HepG2 (cell line): ENCODE measurements at regions not wholly inside any gene's neighbourhood (a gene's known extent, or its start where the extent isn't known, plus 50 kb on each side); places are given as distances from the start of the nearest gene placed in this dataset.

Experiments
- ATAC-seq: fragments of 200-7000 bp; cut with Tn5 transposase; 3 replicates; pipeline ENCODE4 v1.9.1; 2020; ENCODE audit warnings: mild to moderate bottlenecking, moderate library complexity
- BruUV-seq: library from RNA; stranded (reverse); fragments of 400-500 nt; replicated peaks from 2 replicates; lab custom pipeline; 2021; lab: Mats Ljungman, UMichigan
- CTCF ChIA-PET: fragments of 300-600 bp; formaldehyde crosslinking; extraction: SDS; loops from one replicate; lab custom pipeline; 2021; ENCODE audit warnings: low total read pairs, inconsistent platforms, low intra/inter-chr PET ratio; lab: Yijun Ruan, JAX
- POLR2A ChIA-PET: fragments of 350-600 bp; sonication (Branson Sonifier 250); formaldehyde crosslinking; loops from one replicate; lab custom pipeline; 2020; ENCODE audit warnings: antibody characterized with exemption, inconsistent platforms; lab: Yijun Ruan, JAX
- DNase-seq: peaks from one replicate; pipeline ENCODE4 v3.0.0-alpha.2; 2015; ENCODE audit warnings: low spot score
- FAIRE-seq: peaks from 3 replicates; lab custom pipeline; 2011; peaks lifted over from hg19 to GRCh38; lab: Jason Lieb, UNC
- H2AFZ ChIP-seq: one replicate; pipeline ENCODE4 v1.6.1; 2011; ENCODE audit warnings: low read length, inconsistent platforms
- H3K27ac ChIP-seq: fragments of 300-600 bp; 3 replicates; pipeline ENCODE4 v1.8.0; 2011; ENCODE audit warnings: mixed run types, mild to moderate bottlenecking, mixed read lengths, low read length, inconsistent platforms; ENCODE audit not compliant: insufficient read depth; ENCODE audit errors: extremely low read length
- H3K27me3 ChIP-seq, 2 experiments: fragments of 200-600 bp in 1 of 2; 2 replicates in 1 of 2; 3 replicates in 1 of 2; pipeline versions ENCODE4 v1.6.0 to v1.8.0; 2011; ENCODE audit warnings: low read length in 2 of 2, mild to moderate bottlenecking in 2 of 2, moderate library complexity in 2 of 2, inconsistent platforms in 1 of 2; ENCODE audit not compliant: insufficient read depth in 2 of 2, control insufficient read depth in 1 of 2
- H3K36me3 ChIP-seq, 2 experiments: fragments of 200-600 bp in 1 of 2; replicated peaks in 1 of 2; 2 replicates in 1 of 2; 3 replicates in 1 of 2; pipeline versions ENCODE4 v1.5.1 to v1.8.0; 2011; ENCODE audit warnings: low read length in 2 of 2, inconsistent platforms in 1 of 2; ENCODE audit not compliant: insufficient read depth in 2 of 2, control insufficient read depth in 1 of 2
- H3K4me1 ChIP-seq: 2 replicates; pipeline ENCODE4 v1.5.1; 2012; ENCODE audit warnings: low read length, inconsistent platforms; ENCODE audit not compliant: insufficient read depth
- H3K4me2 ChIP-seq: 2 replicates; pipeline ENCODE4 v1.6.0; 2011; ENCODE audit warnings: low read depth, low read length, inconsistent platforms
- H3K4me3 ChIP-seq, 3 experiments: fragments of 200-600 bp in 1 of 3; sonication (generic), shearing (Covaris generic) in 1 of 3; replicated peaks in 1 of 3; 2 replicates each; pipeline ENCODE4 v1.5.1; 2011 to 2016; ENCODE audit warnings: low read length in 3 of 3, inconsistent platforms in 2 of 3, low read depth in 2 of 3, mild to moderate bottlenecking in 2 of 3, control low read depth in 1 of 3, mixed read lengths in 1 of 3; ENCODE audit not compliant: insufficient read depth in 1 of 3
- H3K79me2 ChIP-seq: one replicate; pipeline ENCODE4 v1.6.1; 2011; ENCODE audit warnings: low read length, inconsistent platforms; ENCODE audit not compliant: insufficient read depth
- H3K9ac ChIP-seq: 2 replicates; pipeline ENCODE4 v1.6.0; 2011; ENCODE audit warnings: mild to moderate bottlenecking, low read depth, low read length, inconsistent platforms; ENCODE audit not compliant: insufficient read depth
- H3K9me3 ChIP-seq: 2 replicates; pipeline ENCODE4 v1.5.1; 2012; ENCODE audit warnings: mild to moderate bottlenecking, low read length
- H4K20me1 ChIP-seq: 2 replicates; pipeline ENCODE4 v1.6.0; 2011; ENCODE audit warnings: inconsistent platforms, mild to moderate bottlenecking, low read length, moderate library complexity; ENCODE audit not compliant: insufficient read depth
- HOXA9 ChIP-seq: sonication (generic); formaldehyde crosslinking; IDR thresholded peaks from 2 replicates; pipeline ENCODE4 v1.8.1; 2022; ENCODE audit warnings: missing genetic modification reagents, mild to moderate bottlenecking, moderate library complexity, borderline replicate concordance
- JDP2 ChIP-seq: sonication (generic); formaldehyde crosslinking; IDR thresholded peaks from 2 replicates; pipeline ENCODE4 v1.8.1; 2022; ENCODE audit warnings: missing genetic modification reagents, borderline replicate concordance
- KDM1A ChIP-seq: IDR thresholded peaks from 2 replicates; pipeline ENCODE4 v1.6.1; 2016; ENCODE audit warnings: missing compliant biosample characterization
- KMT2A ChIP-seq: sonication (generic); formaldehyde crosslinking; IDR thresholded peaks from 2 replicates; pipeline ENCODE4 v1.4.0; 2020; ENCODE audit warnings: missing genetic modification reagents
- MAFF ChIP-seq: IDR thresholded peaks from 2 replicates; pipeline ENCODE4 v1.6.1; 2011; ENCODE audit warnings: low read depth, low read length, improper control_type of control experiment
- MAFK ChIP-seq, 2 experiments: IDR thresholded peaks in 1 of 2; conservative IDR thresholded peaks in 1 of 2; 2 replicates each; pipeline ENCODE4 v1.6.1; 2011; ENCODE audit warnings: improper control_type of control experiment in 2 of 2, low read length in 2 of 2
- MIXL1 ChIP-seq: IDR thresholded peaks from 2 replicates; pipeline ENCODE4 v1.6.1; 2016
- MTA1 ChIP-seq: sonication (generic); formaldehyde crosslinking; IDR thresholded peaks from 2 replicates; pipeline ENCODE4 v1.4.0; 2020; ENCODE audit warnings: missing genetic modification reagents, mild to moderate bottlenecking, borderline replicate concordance
- NFATC3 ChIP-seq: sonication (generic); formaldehyde crosslinking; IDR thresholded peaks from 2 replicates; pipeline ENCODE4 v1.5.1; 2020; ENCODE audit warnings: mild to moderate bottlenecking, missing genetic modification reagents
- NFKB2 ChIP-seq: sonication (generic); formaldehyde crosslinking; IDR thresholded peaks from 2 replicates; pipeline ENCODE4 v1.4.0; 2020; ENCODE audit warnings: missing genetic modification reagents, borderline replicate concordance
- NPAS2 ChIP-seq: sonication (generic); formaldehyde crosslinking; IDR thresholded peaks from 2 replicates; pipeline ENCODE4 v1.8.0; 2022; ENCODE audit warnings: mild to moderate bottlenecking, missing genetic modification reagents, borderline replicate concordance
- PAX8 ChIP-seq: sonication (generic); formaldehyde crosslinking; IDR thresholded peaks from 2 replicates; pipeline ENCODE4 v1.8.0; 2022; ENCODE audit warnings: mild to moderate bottlenecking, missing genetic modification reagents, borderline replicate concordance
- ZNF264 ChIP-seq: sonication (generic); formaldehyde crosslinking; IDR thresholded peaks from 2 replicates; pipeline ENCODE4 v1.4.0; 2020; ENCODE audit warnings: missing genetic modification reagents
- ZNF337 ChIP-seq: sonication (generic); formaldehyde crosslinking; IDR thresholded peaks from 2 replicates; pipeline ENCODE4 v1.5.1; 2020; ENCODE audit warnings: missing genetic modification reagents, low read depth, mild to moderate bottlenecking, borderline replicate concordance
- ZNF660 ChIP-seq: sonication (generic); formaldehyde crosslinking; IDR thresholded peaks from 2 replicates; pipeline ENCODE4 v1.5.1; 2020; ENCODE audit warnings: mild to moderate bottlenecking, low read depth, missing genetic modification reagents, borderline replicate concordance
- WGBS: methylation state at CpG from one replicate; pipeline ENCODE4 v1.1.6; 2017; ENCODE audit warnings: low lambda C conversion rate; 5-methylcytosine and 5-hydroxymethylcytosine counted together
- in situ Hi-C: cut with HindIII; loops from 2 replicates; pipeline ENCODE4 v1.10.0; 2017; ENCODE audit warnings: low pct_unique_long_range_greater_than_20kb; ENCODE audit not compliant: extremely low pct_ligation_motif_present
- intact Hi-C: fragments of 100-400 bp; cut with micrococcal nuclease; formaldehyde crosslinking; loops from one replicate; pipeline ENCODE4 v1.10.0; 2022; ENCODE audit not compliant: unreplicated experiment
- TF ChIP-seq, protein P1 (sequence below): sonication (generic); formaldehyde crosslinking; IDR thresholded peaks from 2 replicates; pipeline ENCODE4 v1.4.0; 2020; ENCODE audit warnings: missing genetic modification reagents, borderline replicate concordance
- TF ChIP-seq, protein P2 (sequence below): sonication (generic); formaldehyde crosslinking; conservative IDR thresholded peaks from 2 replicates; pipeline ENCODE4 v1.4.0; 2020; ENCODE audit warnings: missing genetic modification reagents

- Histone ChIP-seq H3K36me3 (no peaks in the 10 kb centered on the region), H4K20me1 (no peaks in the 10 kb centered on the region), H3K4me2 (no peak overlapping the region), H3K27me3 (no peaks in the 10 kb centered on the region), H2AFZ (no peak overlapping the region), H3K9me3 (peaks cover 80% of the 10 kb centered on the region), H3K4me1 (no peaks in the 10 kb centered on the region), H3K9ac (no peak overlapping the region), H3K27ac (no peak overlapping the region), H3K79me2 (no peaks in the 10 kb centered on the region), H3K4me3 (no peak overlapping the region)
- ATAC-seq (no peak), FAIRE-seq (no peak), DNase-seq (no peak)
- CTCF ChIA-PET = no interaction called here
- POLR2A ChIA-PET = no interaction called here
- 0% methylated on average over 2 of the region's 2 CpGs for WGBS
- intact Hi-C loops (no loop called here), in situ Hi-C loops (no loop called here)
- no TSS peak for BruUV-seq
- TF ChIP-seq ZNF337 (CRISPR knock-in tag) (no peak), MAFF (peak; percentile 70), ZNF264 (no peak), MAFK (conservative IDR thresholded peaks at IDR 0.05 in 1 of 2, IDR thresholded peaks at IDR 0.05 in 1 of 2; ENCODE audit: low read length in 2 of 2) (peak; percentile 55 to 75), PAX8 (CRISPR knock-in tag) (no peak)
Measured at GRCh38 chr16:62764572-62764971, 728.3 kb upstream of the CDH8 start.

- no peaks in the 10 kb centered on the region for H3K36me3 ChIP-seq
- no peak overlapping the region for H3K9ac ChIP-seq
- H3K79me2 ChIP-seq = no peaks in the 10 kb centered on the region
- H3K27me3 ChIP-seq = no peaks in the 10 kb centered on the region
- intact Hi-C loops (no loop called here), in situ Hi-C loops (no loop called here)
- H4K20me1 ChIP-seq = no peaks in the 10 kb centered on the region
- no peak overlapping the region for H2AFZ ChIP-seq
- no peak for ATAC-seq
- H3K4me2 ChIP-seq = no peak overlapping the region
- POLR2A ChIA-PET = no interaction called here
- CTCF ChIA-PET = no interaction called here
- no peaks in the 10 kb centered on the region for H3K4me1 ChIP-seq
- H3K9me3 ChIP-seq = peaks cover 71% of the 10 kb centered on the region
- no peak overlapping the region for H3K4me3 ChIP-seq
- DNase-seq = no peak
- no TSS peak for BruUV-seq
- H3K27ac ChIP-seq = no peak overlapping the region
- FAIRE-seq = no peak
- TF ChIP-seq NFKB2 (CRISPR knock-in tag) = no peak
- TF ChIP-seq, protein P1, sequence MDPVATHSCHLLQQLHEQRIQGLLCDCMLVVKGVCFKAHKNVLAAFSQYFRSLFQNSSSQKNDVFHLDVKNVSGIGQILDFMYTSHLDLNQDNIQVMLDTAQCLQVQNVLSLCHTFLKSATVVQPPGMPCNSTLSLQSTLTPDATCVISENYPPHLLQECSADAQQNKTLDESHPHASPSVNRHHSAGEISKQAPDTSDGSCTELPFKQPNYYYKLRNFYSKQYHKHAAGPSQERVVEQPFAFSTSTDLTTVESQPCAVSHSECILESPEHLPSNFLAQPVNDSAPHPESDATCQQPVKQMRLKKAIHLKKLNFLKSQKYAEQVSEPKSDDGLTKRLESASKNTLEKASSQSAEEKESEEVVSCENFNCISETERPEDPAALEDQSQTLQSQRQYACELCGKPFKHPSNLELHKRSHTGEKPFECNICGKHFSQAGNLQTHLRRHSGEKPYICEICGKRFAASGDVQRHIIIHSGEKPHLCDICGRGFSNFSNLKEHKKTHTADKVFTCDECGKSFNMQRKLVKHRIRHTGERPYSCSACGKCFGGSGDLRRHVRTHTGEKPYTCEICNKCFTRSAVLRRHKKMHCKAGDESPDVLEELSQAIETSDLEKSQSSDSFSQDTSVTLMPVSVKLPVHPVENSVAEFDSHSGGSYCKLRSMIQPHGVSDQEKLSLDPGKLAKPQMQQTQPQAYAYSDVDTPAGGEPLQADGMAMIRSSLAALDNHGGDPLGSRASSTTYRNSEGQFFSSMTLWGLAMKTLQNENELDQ (CRISPR knock-in tag) = no peak
- TF ChIP-seq MIXL1 (CRISPR knock-in tag) = no peak
- TF ChIP-seq, protein P2, sequence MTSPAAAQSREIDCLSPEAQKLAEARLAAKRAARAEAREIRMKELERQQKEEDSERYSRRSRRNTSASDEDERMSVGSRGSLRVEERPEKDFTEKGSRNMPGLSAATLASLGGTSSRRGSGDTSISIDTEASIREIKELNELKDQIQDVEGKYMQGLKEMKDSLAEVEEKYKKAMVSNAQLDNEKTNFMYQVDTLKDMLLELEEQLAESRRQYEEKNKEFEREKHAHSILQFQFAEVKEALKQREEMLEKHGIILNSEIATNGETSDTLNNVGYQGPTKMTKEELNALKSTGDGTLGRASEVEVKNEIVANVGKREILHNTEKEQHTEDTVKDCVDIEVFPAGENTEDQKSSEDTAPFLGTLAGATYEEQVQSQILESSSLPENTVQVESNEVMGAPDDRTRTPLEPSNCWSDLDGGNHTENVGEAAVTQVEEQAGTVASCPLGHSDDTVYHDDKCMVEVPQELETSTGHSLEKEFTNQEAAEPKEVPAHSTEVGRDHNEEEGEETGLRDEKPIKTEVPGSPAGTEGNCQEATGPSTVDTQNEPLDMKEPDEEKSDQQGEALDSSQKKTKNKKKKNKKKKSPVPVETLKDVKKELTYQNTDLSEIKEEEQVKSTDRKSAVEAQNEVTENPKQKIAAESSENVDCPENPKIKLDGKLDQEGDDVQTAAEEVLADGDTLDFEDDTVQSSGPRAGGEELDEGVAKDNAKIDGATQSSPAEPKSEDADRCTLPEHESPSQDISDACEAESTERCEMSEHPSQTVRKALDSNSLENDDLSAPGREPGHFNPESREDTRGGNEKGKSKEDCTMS (CRISPR knock-in tag) = no peak
- TF ChIP-seq NPAS2 (CRISPR knock-in tag) = no peak
- no peak for TF ChIP-seq HOXA9
- no peak for TF ChIP-seq KMT2A (CRISPR knock-in tag)
- TF ChIP-seq MTA1 = no peak
- TF ChIP-seq NFATC3 = no peak
- no peak for TF ChIP-seq KDM1A (CRISPR knock-in tag)
- no peak for TF ChIP-seq JDP2 (CRISPR knock-in tag)
- no peak for TF ChIP-seq ZNF660 (CRISPR knock-in tag)
Measured at GRCh38 chr16:62760398-62760797, 724.2 kb upstream of the CDH8 start.
